H1 (cell line): ENCODE measurements at regions not wholly inside any gene's neighbourhood (a gene's known extent, or its start where the extent isn't known, plus 50 kb on each side); places are given as distances from the start of the nearest gene placed in this dataset.

Experiments
- CTCF ChIA-PET: fragments of 300-600 bp; sonication (Branson Sonifier 250); formaldehyde crosslinking; loops from one replicate; lab custom pipeline; 2021; ENCODE audit not compliant: partially characterized antibody; lab: Charles Lee
- POLR2A ChIA-PET: fragments of 300-600 bp; sonication (Branson Sonifier 250); formaldehyde crosslinking; loops from one replicate; lab custom pipeline; 2021; ENCODE audit warnings: inconsistent platforms; ENCODE audit not compliant: partially characterized antibody; lab: Charles Lee
- DNase-seq, 2 experiments: peaks; one replicate each; pipeline versions ENCODE4 v3.0.0 to v3.0.0-alpha.2; 2010 to 2022; ENCODE audit warnings: low spot score in 2 of 2, low read depth in 1 of 2, mixed read lengths in 1 of 2
- FAIRE-seq: peaks from 2 replicates; lab custom pipeline; 2011; peaks lifted over from hg19 to GRCh38; lab: Jason Lieb, UNC
- H2AFZ ChIP-seq: 2 replicates; pipeline ENCODE4 v1.8.1; 2012; ENCODE audit warnings: low read length, inconsistent platforms
- H2AK5ac ChIP-seq: 2 replicates; pipeline ENCODE4 v1.6.1; 2013; ENCODE audit warnings: low read depth, low read length
- H2BK120ac ChIP-seq: replicated peaks from 2 replicates; pipeline ENCODE3; 2013; ENCODE audit warnings: low read depth, low read length, inconsistent platforms
- H2BK12ac ChIP-seq: 2 replicates; pipeline ENCODE4 v1.6.1; 2013; ENCODE audit warnings: low read depth, low read length
- H2BK15ac ChIP-seq: 2 replicates; pipeline ENCODE4 v1.6.1; 2013; ENCODE audit warnings: low read length
- H2BK20ac ChIP-seq: 2 replicates; pipeline ENCODE4 v1.6.1; 2013; ENCODE audit warnings: low read length
- H2BK5ac ChIP-seq: 2 replicates; pipeline ENCODE4 v1.6.1; 2013; ENCODE audit warnings: low read depth, low read length
- H3K14ac ChIP-seq: 2 replicates; pipeline ENCODE4 v1.6.1; 2013; ENCODE audit warnings: inconsistent platforms; ENCODE audit not compliant: insufficient read length
- H3K18ac ChIP-seq: 2 replicates; pipeline ENCODE4 v1.6.1; 2013; ENCODE audit warnings: low read length; ENCODE audit errors: extremely low read depth
- H3K23ac ChIP-seq: 2 replicates; pipeline ENCODE4 v1.6.1; 2013; ENCODE audit warnings: inconsistent platforms; ENCODE audit not compliant: insufficient read length
- H3K23me2 ChIP-seq: 2 replicates; pipeline ENCODE4 v1.6.1; 2013; ENCODE audit warnings: low read depth, low read length
- H3K27ac ChIP-seq: 2 replicates; pipeline ENCODE4 v1.6.1; 2011; ENCODE audit warnings: low read depth, low read length, inconsistent platforms
- H3K27me3 ChIP-seq, 4 experiments: replicated peaks in 1 of 4; 1 replicate in 1 of 4; 2 replicates in 3 of 4; pipeline versions ENCODE4 v1.6.1 to v1.8.1; 2011 to 2013; ENCODE audit warnings: low read length in 3 of 4, mild to moderate bottlenecking in 3 of 4, inconsistent platforms in 2 of 4, mixed read lengths in 2 of 4, moderate library complexity in 1 of 4; ENCODE audit not compliant: control insufficient read depth in 3 of 4, insufficient read depth in 3 of 4; ENCODE audit errors: extremely low read depth in 1 of 4
- H3K36me3 ChIP-seq, 4 experiments: 2 replicates each; pipeline versions ENCODE4 v1.6.1 to v1.8.1; 2011 to 2013; ENCODE audit warnings: mild to moderate bottlenecking in 4 of 4, low read length in 3 of 4, moderate library complexity in 2 of 4, control low read depth in 1 of 4, inconsistent platforms in 1 of 4; ENCODE audit not compliant: insufficient read depth in 4 of 4, control insufficient read depth in 2 of 4
- H3K4ac ChIP-seq: replicated peaks from 2 replicates; pipeline ENCODE3; 2013; ENCODE audit warnings: low read length, low read depth, mixed read lengths, inconsistent platforms; ENCODE audit not compliant: insufficient read length
- H3K4me1 ChIP-seq, 4 experiments: replicated peaks in 1 of 4; 1 replicate in 1 of 4; 2 replicates in 3 of 4; pipeline versions ENCODE4 v1.6.1 to v1.8.1; 2011 to 2013; ENCODE audit warnings: low read length in 3 of 4, inconsistent platforms in 2 of 4, mixed read lengths in 1 of 4; ENCODE audit not compliant: insufficient read depth in 4 of 4, control insufficient read depth in 3 of 4
- H3K4me2 ChIP-seq, 2 experiments: 2 replicates each; pipeline versions ENCODE4 v1.6.1 to v1.8.1; 2011 to 2013; ENCODE audit warnings: low read depth in 2 of 2, low read length in 2 of 2, control low read depth in 1 of 2, inconsistent platforms in 1 of 2, mild to moderate bottlenecking in 1 of 2; ENCODE audit not compliant: insufficient read depth in 1 of 2
- H3K4me3 ChIP-seq, 4 experiments: fragments of 200-600, 300-600 bp in 1 of 4; sonication (generic), shearing (Covaris generic), sonication (Bioruptor Twin) in 1 of 4; 2 replicates each; pipeline versions ENCODE4 v1.5.1 to v1.8.1; 2011 to 2016; ENCODE audit warnings: low read length in 4 of 4, low read depth in 3 of 4, control low read depth in 2 of 4, inconsistent platforms in 2 of 4, mild to moderate bottlenecking in 2 of 4, mixed read lengths in 1 of 4, moderate library complexity in 1 of 4; ENCODE audit not compliant: insufficient read depth in 2 of 4; ENCODE audit errors: extremely low read depth in 1 of 4
- H3K56ac ChIP-seq: replicated peaks from 2 replicates; pipeline ENCODE3; 2013; ENCODE audit warnings: low read depth, mild to moderate bottlenecking, mixed read lengths, low read length, inconsistent platforms; ENCODE audit not compliant: insufficient read length
- H3K79me1 ChIP-seq: 2 replicates; pipeline ENCODE4 v1.6.1; 2013; ENCODE audit warnings: low read depth, low read length, control low read depth
- H3K79me2 ChIP-seq, 2 experiments: 2 replicates each; pipeline versions ENCODE4 v1.6.1 to v1.8.1; 2012 to 2013; ENCODE audit warnings: low read length in 2 of 2, mild to moderate bottlenecking in 2 of 2, inconsistent platforms in 1 of 2; ENCODE audit not compliant: insufficient read depth in 2 of 2, control insufficient read depth in 1 of 2
- H3K9ac ChIP-seq, 4 experiments: replicated peaks in 1 of 4; 1 replicate in 1 of 4; 2 replicates in 3 of 4; pipeline versions ENCODE4 v1.6.1 to v1.8.1; 2011 to 2013; ENCODE audit warnings: low read depth in 3 of 4, low read length in 3 of 4, control low read depth in 2 of 4, mild to moderate bottlenecking in 2 of 4, moderate library complexity in 2 of 4, inconsistent platforms in 1 of 4; ENCODE audit errors: extremely low read depth in 1 of 4
- H3K9me3 ChIP-seq, 2 experiments: 2 replicates each; pipeline versions ENCODE4 v1.6.1 to v1.8.1; 2012 to 2013; ENCODE audit warnings: mild to moderate bottlenecking in 2 of 2, moderate library complexity in 2 of 2, control low read depth in 1 of 2, inconsistent platforms in 1 of 2, low read depth in 1 of 2, low read length in 1 of 2, mixed read lengths in 1 of 2; ENCODE audit not compliant: insufficient read depth in 2 of 2
- H4K20me1 ChIP-seq, 2 experiments: replicated peaks in 1 of 2; 2 replicates each; pipeline versions ENCODE3 to v1.8.1; 2011 to 2013; ENCODE audit warnings: inconsistent platforms in 2 of 2, low read length in 2 of 2, mild to moderate bottlenecking in 1 of 2; ENCODE audit not compliant: insufficient read depth in 2 of 2, control insufficient read depth in 1 of 2
- H4K5ac ChIP-seq: 2 replicates; pipeline ENCODE4 v1.6.1; 2013; ENCODE audit warnings: low read length, low read depth, mixed read lengths, inconsistent platforms; ENCODE audit not compliant: insufficient read length
- H4K8ac ChIP-seq: 2 replicates; pipeline ENCODE4 v1.8.0; 2013; ENCODE audit warnings: mild to moderate bottlenecking, moderate library complexity, low read length, inconsistent platforms; ENCODE audit not compliant: insufficient read depth; ENCODE audit errors: extremely low read depth
- H4K91ac ChIP-seq: replicated peaks from 2 replicates; pipeline ENCODE3; 2013; ENCODE audit warnings: low read length, mixed read lengths, inconsistent platforms; ENCODE audit not compliant: insufficient read length
- CTBP2 ChIP-seq: IDR thresholded peaks from 2 replicates; pipeline ENCODE4 v1.7.0; 2011; ENCODE audit warnings: borderline replicate concordance, mild to moderate bottlenecking, moderate library complexity, mixed read lengths, low read length; ENCODE audit not compliant: insufficient read depth, insufficient read length
- GABPA ChIP-seq: IDR thresholded peaks from 2 replicates; pipeline ENCODE4 v1.6.1; 2011; ENCODE audit warnings: mild to moderate bottlenecking, low read length, moderate library complexity, borderline replicate concordance; ENCODE audit not compliant: insufficient read depth
- HDAC2 ChIP-seq, 2 experiments: fragments of 300-600 bp in 1 of 2; sonication (generic) in 1 of 2; IDR thresholded peaks; 2 replicates each; pipeline ENCODE4 v1.6.1; 2011 to 2012; ENCODE audit warnings: low read depth in 2 of 2, low read length in 2 of 2, mild to moderate bottlenecking in 2 of 2, moderate library complexity in 2 of 2, borderline replicate concordance in 1 of 2, inconsistent platforms in 1 of 2
- HDAC6 ChIP-seq: IDR thresholded peaks from one replicate; pipeline ENCODE4 v1.7.1; 2012; ENCODE audit warnings: low read depth, mild to moderate bottlenecking, inconsistent platforms, low read length, moderate library complexity
- JUND ChIP-seq: IDR thresholded peaks from 2 replicates; pipeline ENCODE4 v1.6.1; 2011; ENCODE audit warnings: mild to moderate bottlenecking, improper control_type of control experiment, low read length
- NANOG ChIP-seq: IDR thresholded peaks from 2 replicates; pipeline ENCODE4 v1.6.1; 2011; ENCODE audit warnings: low read length, low read depth, mild to moderate bottlenecking, inconsistent platforms; ENCODE audit not compliant: insufficient read depth, poor library complexity, severe bottlenecking
- NRF1 ChIP-seq: IDR thresholded peaks from 2 replicates; pipeline ENCODE4 v1.6.1; 2011; ENCODE audit warnings: mild to moderate bottlenecking, low read depth, low read length, improper control_type of control experiment
- PHF8 ChIP-seq: fragments of 200-600 bp; sonication (generic); conservative IDR thresholded peaks from 2 replicates; pipeline ENCODE4 v1.7.1; 2012; ENCODE audit warnings: low read depth, mild to moderate bottlenecking, inconsistent platforms, low read length, moderate library complexity
- RFX5 ChIP-seq: IDR thresholded peaks from 2 replicates; pipeline ENCODE4 v1.6.1; 2011; ENCODE audit warnings: low read depth, low read length, improper control_type of control experiment, borderline replicate concordance
- SIN3A ChIP-seq, 2 experiments: IDR thresholded peaks in 1 of 2; conservative IDR thresholded peaks in 1 of 2; 2 replicates each; pipeline ENCODE4 v1.6.1; 2011 to 2012; ENCODE audit warnings: low read length in 2 of 2, improper control_type of control experiment in 1 of 2, low read depth in 1 of 2, mild to moderate bottlenecking in 1 of 2
- SP2 ChIP-seq: IDR thresholded peaks from 2 replicates; pipeline ENCODE4 v1.6.1; 2012; ENCODE audit warnings: mild to moderate bottlenecking, low read length, inconsistent platforms
- TBP ChIP-seq: IDR thresholded peaks from 2 replicates; pipeline ENCODE4 v1.6.1; 2011; ENCODE audit warnings: low read depth, low read length, improper control_type of control experiment
- TCF12 ChIP-seq: IDR thresholded peaks from 2 replicates; pipeline ENCODE4 v1.6.1; 2011; ENCODE audit warnings: low read depth, mild to moderate bottlenecking, low read length
- TEAD4 ChIP-seq: IDR thresholded peaks from 2 replicates; pipeline ENCODE4 v1.6.1; 2012; ENCODE audit warnings: low read depth, low read length, inconsistent platforms, mixed read lengths
- WGBS, 2 experiments: shearing (Covaris generic) in 1 of 2; methylation state at CpG; one replicate each; pipeline versions ENCODE4 v1.1.6 to v1.1.7; 2013 to 2015; ENCODE audit warnings: low lambda C conversion rate in 2 of 2, mixed read lengths in 2 of 2, inconsistent platforms in 1 of 2, low coverage in 1 of 2, missing lambda C conversion rate in 1 of 2; ENCODE audit not compliant: insufficient replicate concordance in 2 of 2, insufficient coverage in 1 of 2, insufficient read length in 1 of 2; ENCODE audit errors: extremely low coverage in 1 of 2, missing lambda C conversion rate in 1 of 2; 5-methylcytosine and 5-hydroxymethylcytosine counted together

- no peaks in the 10 kb centered on the region for H3K23me2 ChIP-seq
- TF ChIP-seq SP2 (no peak), TCF12 (no peak), CTBP2 (no peak), JUND (no peak), TBP (no peak), HDAC6 (no peak), PHF8 (no peak), TEAD4 (no peak), GABPA (no peak), NRF1 (no peak), SIN3A (conservative IDR thresholded peaks at IDR 0.05 in 1 of 2, IDR thresholded peaks at IDR 0.05 in 1 of 2; ENCODE audit: low read depth in 1 of 2, low read length in 2 of 2) (no peak), HDAC2 (IDR thresholded peaks at IDR 0.05; ENCODE audit: borderline replicate concordance in 1 of 2, low read depth in 2 of 2, low read length in 2 of 2) (no peak), RFX5 (no peak), NANOG (no peak)
Measured at GRCh38 chr22:47406180-47406834, 643.9 kb downstream of the TBC1D22A start.

More at GRCh38 chr22:47406180-47406834, 643.9 kb downstream of the TBC1D22A start:
- Histone ChIP-seq H3K4me2 (no peak overlapping the region), H3K23ac (no peak overlapping the region), H2BK12ac (no peak overlapping the region), H3K79me2 (no peaks in the 10 kb centered on the region), H2BK20ac (no peak overlapping the region), H3K18ac (no peak overlapping the region), H4K8ac (no peak overlapping the region), H2BK5ac (no peak overlapping the region), H3K4me3 (no peak overlapping the region), H3K4ac (no peak overlapping the region), H4K20me1 (no peaks in the 10 kb centered on the region), H3K27ac (no peak overlapping the region), H3K27me3 (no peaks in the 10 kb centered on the region), H3K14ac (no peak overlapping the region), H3K56ac (no peak overlapping the region), H3K79me1 (no peaks in the 10 kb centered on the region), H2BK120ac (no peak overlapping the region), H2BK15ac (no peak overlapping the region), H3K4me1 (no peaks in the 10 kb centered on the region), H3K9ac (no peak overlapping the region), H3K36me3 (no peaks in the 10 kb centered on the region), H4K5ac (no peak overlapping the region), H2AK5ac (no peak overlapping the region), H2AFZ (no peak overlapping the region), H4K91ac (no peak overlapping the region), H3K9me3 (peaks cover 85 to 99% of the 10 kb centered on the region in 2 experiments)
- no peak for FAIRE-seq
- WGBS, 2 experiments, result 90% methylated on average over 12 of the region's 12 CpGs; no CpG with 5 or more reads in 1 of the 2 experiments
- CTCF ChIA-PET, result no interaction called here
- no peak for DNase-seq
- POLR2A ChIA-PET, result no interaction called here
